Activated CD4-positive, alpha-beta T cell treated with anti-CD3 and anti-CD28 coated beads for 24 hours (primary cell): ENCODE measurements at regions not wholly inside any gene's neighbourhood (a gene's known extent, or its start where the extent isn't known, plus 50 kb on each side); places are given as distances from the start of the nearest gene placed in this dataset.

Source experiments
- DNase-seq, 2 donors: peaks; one replicate each; pipeline ENCODE4 v3.0.0-alpha.2; 2020; ENCODE audit warnings: low read depth in 2 of 2

- no peak for DNase-seq
Measured at GRCh38 chr17:52235516-52235915, 77.0 kb upstream of the CA10 start.

GRCh38 chr17:52233632-52234031 is 75.1 kb upstream of the CA10 start:
- no peak for DNase-seq

GRCh38 chr17:52233176-52233575 is 74.7 kb upstream of the CA10 start:
- DNase-seq, result no peak

GRCh38 chr17:52228823-52229222 is 70.3 kb upstream of the CA10 start:
- no peak for DNase-seq

- no peak for DNase-seq
Measured at GRCh38 chr17:52227926-52228325, 69.4 kb upstream of the CA10 start.

- no peak for DNase-seq
Measured at GRCh38 chr17:52213451-52213850, 54.9 kb upstream of the CA10 start.

GRCh38 chr17:52212851-52213250 is 54.3 kb upstream of the CA10 start:
- DNase-seq, result no peak

GRCh38 chr17:52209507-52209906 is 51.0 kb upstream of the CA10 start:
- DNase-seq, result no peak
